MM.1S (cell line): ENCODE measurements at regions not wholly inside any gene's neighbourhood (a gene's known extent, or its start where the extent isn't known, plus 50 kb on each side); places are given as distances from the start of the nearest gene placed in this dataset.
"Not testable (repeated sequence)": the region's sequence is repeated elsewhere in the genome, so short reads cannot be mapped to it uniquely, and the experiment has no call there.

Experiments
- DNase-seq: peaks from one replicate; pipeline ENCODE4 v3.0.0-alpha.2; 2015
- H2AFZ ChIP-seq: fragments of 300-600 bp; sonication (generic); 2 replicates; pipeline ENCODE4 v1.6.0; 2016; ENCODE audit warnings: antibody characterized with exemption, low read length
- H3F3A ChIP-seq: fragments of 300-600 bp; sonication (generic); 2 replicates; pipeline ENCODE4 v1.6.1; 2016; ENCODE audit warnings: mild to moderate bottlenecking, antibody characterized with exemption, low read length, moderate library complexity, mixed read lengths; ENCODE audit not compliant: insufficient read depth
- H3K27ac ChIP-seq: fragments of 300-600 bp; sonication (generic); 2 replicates; pipeline ENCODE4 v1.5.1; 2016; ENCODE audit warnings: mild to moderate bottlenecking, low read length
- H3K27me3 ChIP-seq: fragments of 300-600 bp; sonication (generic); replicated peaks from 2 replicates; pipeline ENCODE4 v1.6.0; 2016; ENCODE audit warnings: low read length; ENCODE audit not compliant: insufficient read depth
- H3K36me3 ChIP-seq: fragments of 300-600 bp; sonication (generic); replicated peaks from 2 replicates; pipeline ENCODE4 v1.6.1; 2016; ENCODE audit warnings: mild to moderate bottlenecking, low read length, mixed read lengths; ENCODE audit not compliant: insufficient read depth
- H3K4me1 ChIP-seq: fragments of 300-600 bp; sonication (generic); 2 replicates; pipeline ENCODE4 v1.6.1; 2016; ENCODE audit warnings: low read length, mixed read lengths
- H3K4me2 ChIP-seq: fragments of 300-600 bp; sonication (generic); 2 replicates; pipeline ENCODE4 v1.6.0; 2016; ENCODE audit warnings: low read depth, low read length
- H3K4me3 ChIP-seq: fragments of 300-600 bp; sonication (generic); 2 replicates; pipeline ENCODE4 v1.5.1; 2016; ENCODE audit warnings: low read length, mixed read lengths
- H3K79me2 ChIP-seq: fragments of 300-600 bp; sonication (generic); 2 replicates; pipeline ENCODE4 v1.6.1; 2016; ENCODE audit warnings: mixed run types, low read length, mixed read lengths
- H3K9ac ChIP-seq: fragments of 300-600 bp; sonication (generic); 2 replicates; pipeline ENCODE4 v1.6.1; 2016; ENCODE audit warnings: low read length, mixed read lengths
- H3K9me2 ChIP-seq: fragments of 300-600 bp; sonication (generic); replicated peaks from 2 replicates; pipeline ENCODE4 v1.6.1; 2016; ENCODE audit warnings: mild to moderate bottlenecking, low read length, mixed read lengths; ENCODE audit not compliant: insufficient read depth
- H3K9me3 ChIP-seq: fragments of 300-600 bp; sonication (generic); replicated peaks from 2 replicates; pipeline ENCODE4 v1.6.1; 2016; ENCODE audit warnings: mild to moderate bottlenecking, low read length, mixed read lengths; ENCODE audit not compliant: insufficient read depth
- H4K20me1 ChIP-seq: fragments of 300-600 bp; sonication (generic); 2 replicates; pipeline ENCODE4 v1.6.1; 2016; ENCODE audit warnings: mild to moderate bottlenecking, low read length, moderate library complexity, mixed read lengths; ENCODE audit not compliant: insufficient read depth
- CTCF ChIP-seq: fragments of 300-600 bp; sonication (generic); IDR thresholded peaks from 2 replicates; pipeline ENCODE4 v1.5.1; 2016; ENCODE audit warnings: antibody characterized with exemption, low read length, mixed read lengths
- EZH2 ChIP-seq: fragments of 300-600 bp; sonication (generic); optimal IDR thresholded peaks from 2 replicates; pipeline ENCODE3; 2017; ENCODE audit warnings: low read depth, mild to moderate bottlenecking, antibody characterized with exemption, low read length, mixed read lengths
- EZH2phosphoT487 ChIP-seq: fragments of 300-600 bp; sonication (generic); IDR thresholded peaks from 2 replicates; pipeline ENCODE4 v1.6.1; 2018; ENCODE audit warnings: antibody characterized with exemption, low read length

- not testable (repeated sequence) for H3K27ac ChIP-seq, H3K9me2 ChIP-seq, H2AFZ ChIP-seq, H3F3A ChIP-seq, DNase-seq, H3K79me2 ChIP-seq, H3K4me1 ChIP-seq, H4K20me1 ChIP-seq, H3K36me3 ChIP-seq, H3K4me3 ChIP-seq, H3K9ac ChIP-seq, H3K4me2 ChIP-seq, H3K9me3 ChIP-seq
- H3K27me3 ChIP-seq, result peaks cover 53% of the 10 kb centered on the region
Measured at GRCh38 chr7:1620176-1620575, 49.9 kb upstream of the ELFN1 start.

- Histone ChIP-seq H2AFZ (no peak overlapping the region), H3K27me3 (peaks cover 53% of the 10 kb centered on the region), H3K27ac (no peak overlapping the region), H3F3A (no peaks in the 10 kb centered on the region), H3K4me1 (no peaks in the 10 kb centered on the region), H3K9me3 (no peaks in the 10 kb centered on the region), H3K4me3 (no peak overlapping the region), H3K4me2 (no peak overlapping the region), H3K36me3 (no peaks in the 10 kb centered on the region), H4K20me1 (no peaks in the 10 kb centered on the region), H3K9ac (no peak overlapping the region), H3K9me2 (no peaks in the 10 kb centered on the region), H3K79me2 (no peaks in the 10 kb centered on the region)
- no peak for DNase-seq
- TF ChIP-seq EZH2phosphoT487 (no peak), EZH2 (no peak), CTCF (no peak)
Measured at GRCh38 chr7:1619152-1620079, 49.6 kb upstream of the PSMG3 start.
